Thyroid gland (tissue), 4 donors: ENCODE measurements at regions not wholly inside any gene's neighbourhood (a gene's known extent, or its start where the extent isn't known, plus 50 kb on each side); places are given as distances from the start of the nearest gene placed in this dataset.

Source experiments
- POLR2A ChIP-seq, 2 donors: fragments of 450-650 bp; IDR thresholded peaks; one replicate each; pipeline ENCODE4 v1.6.1; 2017; ENCODE audit warnings: antibody characterized with exemption in 2 of 2, mild to moderate bottlenecking in 2 of 2, moderate library complexity in 1 of 2
- TF ChIP-seq, protein P1 (sequence below), 6 experiments: fragments of 200-600 bp in 3 of 6; fragments of 450-650 bp in 3 of 6; sonication (generic) in 3 of 6; IDR thresholded peaks; one replicate each; pipeline ENCODE4 v1.5.1; 2016 to 2019; ENCODE audit warnings: antibody characterized with exemption in 6 of 6, mild to moderate bottlenecking in 2 of 6, inconsistent platforms in 1 of 6, moderate library complexity in 1 of 6

DNA sequence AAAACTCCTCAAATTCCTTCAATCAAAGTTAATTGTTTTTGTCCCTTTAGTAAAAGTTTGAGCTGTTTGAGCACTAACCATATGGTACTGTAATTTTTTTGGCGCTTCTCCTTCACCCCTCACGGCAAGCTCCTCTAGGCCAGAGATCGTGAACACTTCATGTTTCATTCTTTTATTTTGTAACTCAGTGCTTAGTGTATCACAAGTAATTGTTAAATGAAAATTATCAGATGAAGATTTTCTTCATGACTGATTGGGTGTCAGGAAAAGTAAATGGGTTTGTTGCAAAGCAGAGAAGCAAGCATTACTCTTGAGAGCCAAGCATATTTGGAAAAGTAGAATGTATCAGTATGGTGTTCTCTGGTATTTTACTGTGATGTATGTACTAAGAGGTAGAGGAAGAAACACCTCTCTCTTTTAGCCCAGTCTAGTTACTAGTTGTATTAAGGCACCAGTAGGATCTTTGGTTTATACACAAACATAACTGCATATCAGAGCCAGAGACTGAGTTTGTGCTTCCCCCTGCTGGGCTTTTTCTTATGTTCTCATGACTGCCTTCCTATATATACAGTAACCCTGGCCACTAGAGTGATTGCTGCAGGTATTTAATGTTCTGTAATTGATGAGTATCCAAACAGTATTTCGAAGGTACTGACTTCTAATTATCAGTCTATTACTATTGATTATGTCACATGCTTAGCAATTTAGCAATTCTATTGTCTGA, 202.3 kb upstream of the KLHL1 start:
- TF ChIP-seq, protein P1, sequence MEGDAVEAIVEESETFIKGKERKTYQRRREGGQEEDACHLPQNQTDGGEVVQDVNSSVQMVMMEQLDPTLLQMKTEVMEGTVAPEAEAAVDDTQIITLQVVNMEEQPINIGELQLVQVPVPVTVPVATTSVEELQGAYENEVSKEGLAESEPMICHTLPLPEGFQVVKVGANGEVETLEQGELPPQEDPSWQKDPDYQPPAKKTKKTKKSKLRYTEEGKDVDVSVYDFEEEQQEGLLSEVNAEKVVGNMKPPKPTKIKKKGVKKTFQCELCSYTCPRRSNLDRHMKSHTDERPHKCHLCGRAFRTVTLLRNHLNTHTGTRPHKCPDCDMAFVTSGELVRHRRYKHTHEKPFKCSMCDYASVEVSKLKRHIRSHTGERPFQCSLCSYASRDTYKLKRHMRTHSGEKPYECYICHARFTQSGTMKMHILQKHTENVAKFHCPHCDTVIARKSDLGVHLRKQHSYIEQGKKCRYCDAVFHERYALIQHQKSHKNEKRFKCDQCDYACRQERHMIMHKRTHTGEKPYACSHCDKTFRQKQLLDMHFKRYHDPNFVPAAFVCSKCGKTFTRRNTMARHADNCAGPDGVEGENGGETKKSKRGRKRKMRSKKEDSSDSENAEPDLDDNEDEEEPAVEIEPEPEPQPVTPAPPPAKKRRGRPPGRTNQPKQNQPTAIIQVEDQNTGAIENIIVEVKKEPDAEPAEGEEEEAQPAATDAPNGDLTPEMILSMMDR (IDR thresholded peaks at IDR 0.05) = peak in 3 of 6 experiments; percentile 18 to 44 (median 21)
- no peak for TF ChIP-seq POLR2A (IDR thresholded peaks at IDR 0.05)
